Neural cell (in vitro differentiated cells): ENCODE measurements at regions not wholly inside any gene's neighbourhood (a gene's known extent, or its start where the extent isn't known, plus 50 kb on each side); places are given as distances from the start of the nearest gene placed in this dataset.

Experiments
- H2AFZ ChIP-seq: fragments of 200-600, 300-800 bp; sonication (generic), shearing (Covaris generic); 2 replicates; pipeline ENCODE4 v1.6.0; 2014; ENCODE audit warnings: low read depth, mild to moderate bottlenecking, antibody characterized with exemption, low read length, moderate library complexity
- H3F3A ChIP-seq: fragments of 200-600 bp; shearing (Covaris generic); 2 replicates; pipeline ENCODE4 v1.6.1; 2016; ENCODE audit warnings: mild to moderate bottlenecking, moderate library complexity, mixed read lengths, antibody characterized with exemption, low read length; ENCODE audit not compliant: insufficient read depth, poor library complexity, severe bottlenecking
- H3K27ac ChIP-seq: fragments of 200-600, 300-800 bp; sonication (generic), shearing (Covaris generic); 2 replicates; pipeline ENCODE4 v1.5.1; 2014; ENCODE audit warnings: mild to moderate bottlenecking, low read length, moderate library complexity
- H3K27me3 ChIP-seq: fragments of 300-800, 200-600 bp; sonication (generic), shearing (Covaris generic); 2 replicates; pipeline ENCODE4 v1.6.0; 2014; ENCODE audit warnings: mild to moderate bottlenecking, low read depth, low read length, moderate library complexity; ENCODE audit not compliant: insufficient read depth
- H3K36me3 ChIP-seq: fragments of 300-800, 200-600 bp; sonication (generic), shearing (Covaris generic); 2 replicates; pipeline ENCODE4 v1.5.1; 2014; ENCODE audit warnings: mild to moderate bottlenecking, antibody characterized with exemption, low read length, moderate library complexity; ENCODE audit not compliant: insufficient read depth
- H3K4me2 ChIP-seq: fragments of 300-800, 200-600 bp; sonication (generic), shearing (Covaris generic); 2 replicates; pipeline ENCODE4 v1.6.0; 2014; ENCODE audit warnings: mild to moderate bottlenecking, low read length
- H3K4me3 ChIP-seq: fragments of 300-800, 200-600 bp; sonication (generic), shearing (Covaris generic); 2 replicates; pipeline ENCODE4 v1.5.1; 2014; ENCODE audit warnings: mild to moderate bottlenecking, low read length, moderate library complexity
- H3K79me2 ChIP-seq: fragments of 200-600 bp; shearing (Covaris generic); replicated peaks from 2 replicates; pipeline ENCODE4 v1.6.0; 2014; ENCODE audit warnings: mild to moderate bottlenecking, low read length, moderate library complexity; ENCODE audit not compliant: insufficient read depth
- H3K9ac ChIP-seq: fragments of 300-800, 200-600 bp; sonication (generic), shearing (Covaris generic); 2 replicates; pipeline ENCODE4 v1.6.1; 2016; ENCODE audit warnings: mild to moderate bottlenecking, low read length, mixed read lengths
- H3K9me2 ChIP-seq: fragments of 200-600 bp; shearing (Covaris generic); 2 replicates; pipeline ENCODE4 v1.6.1; 2016; ENCODE audit warnings: mild to moderate bottlenecking, low read length, mixed read lengths; ENCODE audit not compliant: insufficient read depth
- H3K9me3 ChIP-seq: fragments of 200-600, 300-800 bp; sonication (generic), shearing (Covaris generic); 2 replicates; pipeline ENCODE4 v1.6.1; 2016; ENCODE audit warnings: mild to moderate bottlenecking, mixed run types, low read length, moderate library complexity, mixed read lengths
- H4K20me1 ChIP-seq: fragments of 200-600 bp; shearing (Covaris generic); 2 replicates; pipeline ENCODE4 v1.6.1; 2016; ENCODE audit warnings: mild to moderate bottlenecking, mixed run types; ENCODE audit not compliant: insufficient read depth
- EP300 ChIP-seq: fragments of 450-650 bp; conservative IDR thresholded peaks from 2 replicates; pipeline ENCODE4 v1.6.1; 2014; ENCODE audit warnings: antibody characterized with exemption, mild to moderate bottlenecking, moderate library complexity; ENCODE audit not compliant: poor library complexity, severe bottlenecking
- EZH2 ChIP-seq: fragments of 200-600, 300-800 bp; shearing (Covaris generic), sonication (generic); IDR thresholded peaks from 2 replicates; pipeline ENCODE4 v1.6.1; 2014; ENCODE audit warnings: antibody characterized with exemption, low read length, borderline replicate concordance, mild to moderate bottlenecking; ENCODE audit not compliant: insufficient read depth, poor library complexity, severe bottlenecking
- MXI1 ChIP-seq: fragments of 450-650 bp; conservative IDR thresholded peaks from 2 replicates; pipeline ENCODE4 v1.6.1; 2014; ENCODE audit warnings: antibody characterized with exemption, mild to moderate bottlenecking; ENCODE audit not compliant: poor library complexity, severe bottlenecking
- POLR2AphosphoS5 ChIP-seq: IDR thresholded peaks from 2 replicates; pipeline ENCODE4 v1.6.1; 2012
- RAD21 ChIP-seq: fragments of 450-650 bp; conservative IDR thresholded peaks from 2 replicates; pipeline ENCODE4 v1.6.1; 2014; ENCODE audit warnings: antibody characterized with exemption, mild to moderate bottlenecking, moderate library complexity
- REST ChIP-seq: IDR thresholded peaks from 2 replicates; pipeline ENCODE4 v1.6.1; 2012; ENCODE audit warnings: borderline replicate concordance
- SMC3 ChIP-seq: fragments of 450-650 bp; conservative IDR thresholded peaks from 2 replicates; pipeline ENCODE4 v1.6.1; 2014; ENCODE audit warnings: antibody characterized with exemption, mild to moderate bottlenecking, moderate library complexity; ENCODE audit not compliant: poor library complexity
- TAF1 ChIP-seq: IDR thresholded peaks from 2 replicates; pipeline ENCODE4 v1.6.1; 2012; ENCODE audit warnings: low read depth
- TF ChIP-seq, protein P1 (sequence below): fragments of 450-650 bp; IDR thresholded peaks from 2 replicates; pipeline ENCODE4 v1.5.1; 2014; ENCODE audit warnings: antibody characterized with exemption, mild to moderate bottlenecking, moderate library complexity; ENCODE audit not compliant: poor library complexity, severe bottlenecking

GRCh38 chr9:129289883-129290282 is 111.8 kb upstream of the IER5L start:
- H3K9me2 ChIP-seq, result no peaks in the 10 kb centered on the region
- H3K27me3 ChIP-seq, result no peaks in the 10 kb centered on the region
- no peak overlapping the region for H2AFZ ChIP-seq
- H3K27ac ChIP-seq, result no peak overlapping the region
- H3K4me3 ChIP-seq, result no peak overlapping the region
- no peak overlapping the region for H3K9ac ChIP-seq
- no peak overlapping the region for H3K4me2 ChIP-seq
- TF ChIP-seq MXI1 (no peak), TAF1 (no peak), SMC3 (no peak), RAD21 (no peak), EZH2 (no peak), EP300 (no peak), REST (no peak), POLR2AphosphoS5 (no peak)
- TF ChIP-seq, protein P1, sequence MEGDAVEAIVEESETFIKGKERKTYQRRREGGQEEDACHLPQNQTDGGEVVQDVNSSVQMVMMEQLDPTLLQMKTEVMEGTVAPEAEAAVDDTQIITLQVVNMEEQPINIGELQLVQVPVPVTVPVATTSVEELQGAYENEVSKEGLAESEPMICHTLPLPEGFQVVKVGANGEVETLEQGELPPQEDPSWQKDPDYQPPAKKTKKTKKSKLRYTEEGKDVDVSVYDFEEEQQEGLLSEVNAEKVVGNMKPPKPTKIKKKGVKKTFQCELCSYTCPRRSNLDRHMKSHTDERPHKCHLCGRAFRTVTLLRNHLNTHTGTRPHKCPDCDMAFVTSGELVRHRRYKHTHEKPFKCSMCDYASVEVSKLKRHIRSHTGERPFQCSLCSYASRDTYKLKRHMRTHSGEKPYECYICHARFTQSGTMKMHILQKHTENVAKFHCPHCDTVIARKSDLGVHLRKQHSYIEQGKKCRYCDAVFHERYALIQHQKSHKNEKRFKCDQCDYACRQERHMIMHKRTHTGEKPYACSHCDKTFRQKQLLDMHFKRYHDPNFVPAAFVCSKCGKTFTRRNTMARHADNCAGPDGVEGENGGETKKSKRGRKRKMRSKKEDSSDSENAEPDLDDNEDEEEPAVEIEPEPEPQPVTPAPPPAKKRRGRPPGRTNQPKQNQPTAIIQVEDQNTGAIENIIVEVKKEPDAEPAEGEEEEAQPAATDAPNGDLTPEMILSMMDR, result no peak
- H3K9me3 ChIP-seq, result no peaks in the 10 kb centered on the region
- H3F3A ChIP-seq, result no peaks in the 10 kb centered on the region
- H3K36me3 ChIP-seq, result no peaks in the 10 kb centered on the region
- H3K79me2 ChIP-seq, result no peaks in the 10 kb centered on the region
- H4K20me1 ChIP-seq, result no peaks in the 10 kb centered on the region

DNA sequence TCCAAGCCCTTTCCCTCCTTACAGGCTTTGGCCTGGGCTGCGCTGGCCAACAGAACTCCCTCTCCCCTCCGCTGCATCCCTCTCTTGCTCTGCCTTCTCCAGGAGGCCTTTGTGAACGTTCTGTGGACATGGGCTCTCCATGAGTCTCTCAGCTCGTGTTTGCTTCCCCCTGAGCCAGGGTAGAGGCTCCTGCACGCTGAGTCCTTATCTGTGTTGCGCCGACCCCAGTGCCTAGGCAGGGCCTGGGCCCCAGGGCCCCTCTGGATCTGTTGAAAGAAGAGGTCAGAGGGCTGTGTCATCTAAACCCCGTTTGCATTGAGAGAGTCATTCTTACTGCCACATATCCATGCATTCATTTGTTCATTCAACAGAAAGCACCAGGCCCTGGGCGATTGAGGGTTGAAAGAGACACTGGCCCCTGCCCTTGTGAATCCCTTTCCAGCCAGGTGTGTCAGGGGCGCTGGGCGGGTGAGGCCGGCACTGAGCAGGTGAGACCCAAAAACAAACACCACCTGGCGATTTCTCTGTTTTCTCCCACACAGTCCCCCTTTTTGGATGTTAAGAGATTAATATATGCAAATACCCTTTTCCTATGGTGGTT is 111.2 kb upstream of the IER5L start:
- TF ChIP-seq TAF1, result no peak
- TF ChIP-seq, protein P1, result no peak
- TF ChIP-seq RAD21, result no peak
- no peak for TF ChIP-seq POLR2AphosphoS5
- TF ChIP-seq REST, result no peak
- TF ChIP-seq EZH2, result no peak
- TF ChIP-seq SMC3, result no peak

More for the DNA sequence above, 111.2 kb upstream of the IER5L start:
- Histone ChIP-seq H3K4me2 (no peak overlapping the region), H3F3A (no peaks in the 10 kb centered on the region), H3K4me3 (no peak overlapping the region), H2AFZ (no peak overlapping the region), H3K36me3 (no peaks in the 10 kb centered on the region), H3K9me2 (no peaks in the 10 kb centered on the region), H4K20me1 (no peaks in the 10 kb centered on the region), H3K9me3 (no peaks in the 10 kb centered on the region), H3K9ac (no peak overlapping the region), H3K27me3 (no peaks in the 10 kb centered on the region), H3K27ac (no peak overlapping the region), H3K79me2 (no peaks in the 10 kb centered on the region)
